SK-N-SH (cell line): ENCODE measurements at regions not wholly inside any gene's neighbourhood (a gene's known extent, or its start where the extent isn't known, plus 50 kb on each side); places are given as distances from the start of the nearest gene placed in this dataset.

Experiments used
- CTCF ChIA-PET: fragments of 300-600, 350-600 bp; formaldehyde crosslinking; extraction: SDS; loops from one replicate; lab custom pipeline; 2021; lab: Yijun Ruan, JAX
- POLR2A ChIA-PET: fragments of 350-600 bp; sonication (Branson Sonifier 250); formaldehyde crosslinking; extraction: SDS; loops from one replicate; lab custom pipeline; 2020; ENCODE audit warnings: antibody characterized with exemption, inconsistent platforms; lab: Yijun Ruan, JAX
- DNase-seq: peaks from one replicate; pipeline ENCODE4 v3.0.0; 2012
- H2AFZ ChIP-seq: fragments of 200-600 bp; sonication (generic); 2 replicates; pipeline ENCODE4 v1.8.1; 2016; ENCODE audit warnings: antibody characterized with exemption, mild to moderate bottlenecking, low read depth
- H3F3A ChIP-seq: fragments of 200-600 bp; sonication (generic); replicated peaks from 2 replicates; pipeline ENCODE3; 2016; ENCODE audit warnings: antibody characterized with exemption, mild to moderate bottlenecking; ENCODE audit not compliant: insufficient read depth
- H3K27ac ChIP-seq, 2 experiments: fragments of 200-500 bp in 1 of 2; fragments of 200-600 bp in 1 of 2; sonication (Bioruptor generic) in 1 of 2; sonication (generic), shearing (Covaris generic) in 1 of 2; 2 replicates each; pipeline versions ENCODE4 v1.5.1 to v1.6.1; 2014 to 2016; ENCODE audit warnings: low read depth in 2 of 2, inconsistent platforms in 1 of 2, low read length in 1 of 2, mild to moderate bottlenecking in 1 of 2, mixed read lengths in 1 of 2
- H3K27me3 ChIP-seq: fragments of 200-600 bp; sonication (generic), shearing (Covaris generic); 2 replicates; pipeline ENCODE4 v1.6.1; 2016; ENCODE audit warnings: mixed run types; ENCODE audit not compliant: insufficient read depth
- H3K36me3 ChIP-seq, 2 experiments: fragments of 200-500 bp in 1 of 2; fragments of 200-600 bp in 1 of 2; sonication (Bioruptor generic) in 1 of 2; sonication (generic) in 1 of 2; replicated peaks in 1 of 2; 2 replicates each; pipeline versions ENCODE3 to v1.5.1; 2014 to 2016; ENCODE audit warnings: low read length in 1 of 2, mild to moderate bottlenecking in 1 of 2; ENCODE audit not compliant: insufficient read depth in 2 of 2, control insufficient read depth in 1 of 2
- H3K4me1 ChIP-seq, 2 experiments: fragments of 200-500 bp in 1 of 2; fragments of 200-600 bp in 1 of 2; sonication (Bioruptor generic) in 1 of 2; sonication (generic), shearing (Covaris generic) in 1 of 2; 2 replicates each; pipeline versions ENCODE4 v1.5.1 to v1.6.1; 2014 to 2016; ENCODE audit warnings: low read depth in 1 of 2, low read length in 1 of 2, mixed run types in 1 of 2; ENCODE audit not compliant: insufficient read depth in 2 of 2, control insufficient read depth in 1 of 2
- H3K4me2 ChIP-seq: fragments of 200-600 bp; sonication (generic), shearing (Covaris generic); 2 replicates; pipeline ENCODE4 v1.6.1; 2017; ENCODE audit warnings: mixed run types
- H3K4me3 ChIP-seq, 2 experiments: fragments of 200-500 bp in 1 of 2; fragments of 200-600 bp in 1 of 2; sonication (Bioruptor generic) in 1 of 2; sonication (generic), shearing (Covaris generic) in 1 of 2; 2 replicates each; pipeline versions ENCODE4 v1.5.1 to v1.8.1; 2014 to 2016; ENCODE audit warnings: low read depth in 2 of 2, inconsistent platforms in 1 of 2, low read length in 1 of 2, mild to moderate bottlenecking in 1 of 2, mixed read lengths in 1 of 2, moderate library complexity in 1 of 2
- H3K79me2 ChIP-seq: fragments of 200-600 bp; sonication (generic); 2 replicates; pipeline ENCODE4 v1.8.1; 2017; ENCODE audit warnings: mild to moderate bottlenecking; ENCODE audit not compliant: insufficient read depth
- H3K9ac ChIP-seq: fragments of 200-600 bp; sonication (generic); 2 replicates; pipeline ENCODE4 v1.6.1; 2017; ENCODE audit warnings: mixed run types
- H3K9me2 ChIP-seq: fragments of 200-600 bp; sonication (generic); 2 replicates; pipeline ENCODE4 v1.6.1; 2017; ENCODE audit warnings: mixed run types
- H3K9me3 ChIP-seq: fragments of 200-600 bp; sonication (generic); 2 replicates; pipeline ENCODE4 v1.6.1; 2017; ENCODE audit warnings: mixed run types, mild to moderate bottlenecking, moderate library complexity
- H4K20me1 ChIP-seq: fragments of 200-600 bp; sonication (generic); 2 replicates; pipeline ENCODE4 v1.6.1; 2017; ENCODE audit warnings: mild to moderate bottlenecking, mixed run types; ENCODE audit not compliant: insufficient read depth
- ELF1 ChIP-seq: IDR thresholded peaks from 2 replicates; pipeline ENCODE4 v1.4.0; 2012
- EZH2phosphoT487 ChIP-seq: fragments of 200-600 bp; sonication (generic); IDR thresholded peaks from 2 replicates; pipeline ENCODE4 v1.6.1; 2017; ENCODE audit warnings: low read depth, mixed run types, mild to moderate bottlenecking, antibody characterized with exemption, moderate library complexity, borderline replicate concordance
- FOSL2 ChIP-seq: IDR thresholded peaks from 2 replicates; pipeline ENCODE4 v1.4.0; 2012; ENCODE audit warnings: low read depth, mild to moderate bottlenecking, moderate library complexity, borderline replicate concordance
- FOXM1 ChIP-seq: IDR thresholded peaks from 2 replicates; pipeline ENCODE4 v1.4.0; 2012; ENCODE audit warnings: low read depth, mild to moderate bottlenecking
- JUND ChIP-seq: IDR thresholded peaks from 2 replicates; pipeline ENCODE4 v1.4.0; 2012
- MXI1 ChIP-seq: IDR thresholded peaks from 2 replicates; pipeline ENCODE4 v1.6.1; 2012; ENCODE audit warnings: mild to moderate bottlenecking, low read depth, low read length, improper control_type of control experiment
- NFIC ChIP-seq: IDR thresholded peaks from 2 replicates; pipeline ENCODE4 v1.4.0; 2012; ENCODE audit warnings: borderline replicate concordance
- POLR2AphosphoS5 ChIP-seq: IDR thresholded peaks from 2 replicates; pipeline ENCODE4 v1.6.1; 2012; ENCODE audit warnings: low read depth, low read length
- RAD21 ChIP-seq: IDR thresholded peaks from 2 replicates; pipeline ENCODE4 v1.6.1; 2012; ENCODE audit warnings: mild to moderate bottlenecking, low read length
- RFX5 ChIP-seq: IDR thresholded peaks from 2 replicates; pipeline ENCODE4 v1.6.1; 2012; ENCODE audit warnings: mild to moderate bottlenecking, improper control_type of control experiment, low read length
- SIN3A ChIP-seq: IDR thresholded peaks from 2 replicates; pipeline ENCODE4 v1.6.1; 2012; ENCODE audit warnings: low read depth, mild to moderate bottlenecking, low read length, moderate library complexity, borderline replicate concordance
- TCF12 ChIP-seq: IDR thresholded peaks from 2 replicates; pipeline ENCODE4 v1.4.0; 2012
- TEAD4 ChIP-seq: IDR thresholded peaks from 2 replicates; pipeline ENCODE4 v1.4.0; 2012; ENCODE audit warnings: mild to moderate bottlenecking, borderline replicate concordance; ENCODE audit not compliant: insufficient read depth
- YY1 ChIP-seq: IDR thresholded peaks from 2 replicates; pipeline ENCODE4 v1.4.0; 2012; ENCODE audit warnings: low read depth, mild to moderate bottlenecking
- ZBTB33 ChIP-seq: IDR thresholded peaks from 2 replicates; pipeline ENCODE4 v1.4.0; 2012; ENCODE audit warnings: low read depth, borderline replicate concordance
- WGBS: methylation state at CpG from one replicate; pipeline ENCODE4 v1.1.6; 2017; ENCODE audit warnings: low lambda C conversion rate; 5-methylcytosine and 5-hydroxymethylcytosine counted together

GRCh38 chr15:47551546-47551945, 165.8 kb upstream of the SEMA6D start:
- Histone ChIP-seq H3K4me2 (no peak overlapping the region), H3F3A (no peaks in the 10 kb centered on the region), H3K9me2 (no peaks in the 10 kb centered on the region), H3K4me1 (no peaks in the 10 kb centered on the region), H4K20me1 (no peaks in the 10 kb centered on the region), H3K27me3 (no peaks in the 10 kb centered on the region), H2AFZ (no peak overlapping the region), H3K79me2 (no peaks in the 10 kb centered on the region), H3K4me3 (no peak overlapping the region), H3K27ac (no peak overlapping the region)
- CTCF ChIA-PET = interaction anchor here (1.1 kb wide), 1 partner anchor 156 kb away, joined by 3 read pairs; no protein-coding TSS in a partner anchor
- DNase-seq = no peak
- 17% methylated on average over 2 of the region's 2 CpGs for WGBS
- TF ChIP-seq TEAD4 = no peak
- TF ChIP-seq ELF1 = no peak
- no peak for TF ChIP-seq RFX5
- no peak for TF ChIP-seq MXI1
- TF ChIP-seq POLR2AphosphoS5 = no peak
- no peak for TF ChIP-seq RAD21
- no peak for TF ChIP-seq JUND
- no peak for TF ChIP-seq FOXM1
- TF ChIP-seq NFIC = no peak
- TF ChIP-seq FOSL2 = no peak
- no peak for TF ChIP-seq TCF12
- TF ChIP-seq, all 33 proteins: peak for 0
- POLR2A ChIA-PET = no interaction called here
- no peaks in the 10 kb centered on the region for H3K36me3 ChIP-seq
- H3K9ac ChIP-seq = no peak overlapping the region
- H3K9me3 ChIP-seq = no peaks in the 10 kb centered on the region

GRCh38 chr15:47552978-47553608, 164.2 kb upstream of the SEMA6D start:
- H3F3A ChIP-seq = no peaks in the 10 kb centered on the region
- CTCF ChIA-PET = no interaction called here
- no peaks in the 10 kb centered on the region for H3K9me3 ChIP-seq
- H3K9ac ChIP-seq = no peak overlapping the region
- POLR2A ChIA-PET = no interaction called here
- H2AFZ ChIP-seq = no peak overlapping the region
- no peaks in the 10 kb centered on the region for H4K20me1 ChIP-seq
- no peaks in the 10 kb centered on the region for H3K27me3 ChIP-seq
- no peaks in the 10 kb centered on the region for H3K9me2 ChIP-seq
- no peaks in the 10 kb centered on the region for H3K79me2 ChIP-seq
- no peak for TF ChIP-seq EZH2phosphoT487
- TF ChIP-seq SIN3A = no peak
- TF ChIP-seq RFX5 = no peak
- no peak for TF ChIP-seq MXI1
- TF ChIP-seq YY1 = no peak
- no peak for TF ChIP-seq TCF12
- no peak for TF ChIP-seq ZBTB33
- no peak for TF ChIP-seq NFIC
- TF ChIP-seq POLR2AphosphoS5 = no peak
- no peak for TF ChIP-seq ELF1
- no peak for TF ChIP-seq RAD21
- TF ChIP-seq TEAD4 = no peak
- H3K27ac ChIP-seq = no peak overlapping the region
- H3K36me3 ChIP-seq = no peaks in the 10 kb centered on the region
- H3K4me2 ChIP-seq = no peak overlapping the region
- DNase-seq = no peak
- 75% methylated on average over 10 of the region's 10 CpGs for WGBS
- no peak overlapping the region for H3K4me3 ChIP-seq
- no peaks in the 10 kb centered on the region for H3K4me1 ChIP-seq
